HCT116 (cell line): ENCODE measurements at regions not wholly inside any gene's neighbourhood (a gene's known extent, or its start where the extent isn't known, plus 50 kb on each side); places are given as distances from the start of the nearest gene placed in this dataset.

ENCODE experiments used
- ATAC-seq: fragments of 200-7000 bp; cut with Tn5 transposase; 2 replicates; pipeline ENCODE4 v1.9.1; 2020; ENCODE audit warnings: mild to moderate bottlenecking, moderate library complexity
- BruUV-seq: library from RNA; stranded (reverse); fragments of 400-500 nt; replicated peaks from 2 replicates; lab custom pipeline; 2021; lab: Mats Ljungman, UMichigan
- CTCF ChIA-PET: fragments of 300-600 bp; sonication (Branson Sonifier 250); formaldehyde crosslinking; loops from one replicate; lab custom pipeline; 2021; ENCODE audit warnings: antibody characterized with exemption; lab: Charles Lee
- POLR2A ChIA-PET: fragments of 300-600, 350-600 bp; sonication (Branson Sonifier 250); formaldehyde crosslinking; loops from one replicate; lab custom pipeline; 2021; ENCODE audit warnings: antibody characterized with exemption; lab: Charles Lee
- RAD21 ChIA-PET, 2 experiments: fragments of 300-600 bp; sonication (Branson Sonifier 250); formaldehyde crosslinking; loops; one replicate each; lab custom pipeline; 2023; ENCODE audit warnings: low total read pairs in 2 of 2; ENCODE audit not compliant: uncharacterized antibody in 2 of 2, unreplicated experiment in 2 of 2, low non-redundant PET in 1 of 2; lab: Charles Lee
- DNase-seq: peaks from one replicate; pipeline ENCODE4 v3.0.0-alpha.2; 2010; ENCODE audit warnings: low read depth, low spot score
- H2AFZ ChIP-seq: fragments of 200-600 bp; shearing (Covaris generic), sonication (generic); 2 replicates; pipeline ENCODE4 v1.6.1; 2017; ENCODE audit warnings: low read depth, mixed run types, mixed read lengths, antibody characterized with exemption, low read length; ENCODE audit not compliant: poor library complexity, severe bottlenecking
- H3K27ac ChIP-seq: 2 replicates; pipeline ENCODE4 v1.5.1; 2012; ENCODE audit warnings: low read depth, low read length
- H3K27me3 ChIP-seq: fragments of 200-600 bp; sonication (generic); 2 replicates; pipeline ENCODE4 v1.6.1; 2016; ENCODE audit warnings: mixed run types, low read length, mixed read lengths; ENCODE audit not compliant: insufficient read depth
- H3K36me3 ChIP-seq, 2 experiments: fragments of 200-500 bp in 1 of 2; fragments of 200-600 bp in 1 of 2; sonication (Bioruptor generic) in 1 of 2; sonication (generic) in 1 of 2; 2 replicates each; pipeline versions ENCODE4 v1.5.1 to v1.6.1; 2014 to 2016; ENCODE audit warnings: low read length in 2 of 2, inconsistent platforms in 1 of 2, mixed read lengths in 1 of 2, mixed run types in 1 of 2; ENCODE audit not compliant: insufficient read depth in 2 of 2, control insufficient read depth in 1 of 2
- H3K4me1 ChIP-seq, 2 experiments: fragments of 200-600 bp in 1 of 2; sonication (generic) in 1 of 2; 2 replicates each; pipeline versions ENCODE4 v1.5.1 to v1.6.1; 2012 to 2017; ENCODE audit warnings: low read length in 2 of 2, inconsistent platforms in 1 of 2, mild to moderate bottlenecking in 1 of 2, mixed read lengths in 1 of 2, mixed run types in 1 of 2, moderate library complexity in 1 of 2; ENCODE audit not compliant: insufficient read depth in 2 of 2, control insufficient read depth in 1 of 2
- H3K4me2 ChIP-seq: fragments of 200-600 bp; sonication (generic); 2 replicates; pipeline ENCODE4 v1.6.1; 2017; ENCODE audit warnings: mixed run types, low read length, mixed read lengths
- H3K4me3 ChIP-seq, 2 experiments: fragments of 200-600 bp in 1 of 2; sonication (generic) in 1 of 2; replicated peaks in 1 of 2; 2 replicates each; pipeline ENCODE4 v1.5.1; 2011 to 2016; ENCODE audit warnings: low read length in 2 of 2, control low read depth in 1 of 2, low read depth in 1 of 2, mild to moderate bottlenecking in 1 of 2, mixed read lengths in 1 of 2, mixed run types in 1 of 2
- H3K79me2 ChIP-seq: fragments of 200-600 bp; sonication (generic); 2 replicates; pipeline ENCODE4 v1.6.1; 2017; ENCODE audit warnings: mild to moderate bottlenecking, mixed run types, low read length, moderate library complexity, mixed read lengths; ENCODE audit not compliant: insufficient read depth
- H3K9ac ChIP-seq: fragments of 200-600 bp; sonication (generic); 2 replicates; pipeline ENCODE4 v1.6.1; 2016; ENCODE audit warnings: low read length, mixed read lengths
- H3K9me2 ChIP-seq: fragments of 200-600 bp; sonication (generic), shearing (Covaris generic); 2 replicates; pipeline ENCODE4 v1.6.1; 2017; ENCODE audit warnings: mixed run types, mild to moderate bottlenecking, moderate library complexity; ENCODE audit not compliant: insufficient read depth
- H3K9me3 ChIP-seq, 2 experiments: fragments of 200-500 bp in 1 of 2; fragments of 200-600 bp in 1 of 2; sonication (Bioruptor generic) in 1 of 2; sonication (generic) in 1 of 2; 2 replicates each; pipeline ENCODE4 v1.6.1; 2014 to 2017; ENCODE audit warnings: low read length in 2 of 2, mixed read lengths in 2 of 2, inconsistent platforms in 1 of 2, low read depth in 1 of 2, mild to moderate bottlenecking in 1 of 2, mixed run types in 1 of 2, moderate library complexity in 1 of 2; ENCODE audit not compliant: control insufficient read depth in 1 of 2, insufficient read depth in 1 of 2
- H4K20me1 ChIP-seq: fragments of 200-600 bp; sonication (generic), shearing (Covaris generic); 2 replicates; pipeline ENCODE4 v1.6.1; 2017; ENCODE audit warnings: mixed run types, mild to moderate bottlenecking, moderate library complexity; ENCODE audit not compliant: insufficient read depth
- CBX3 ChIP-seq: IDR thresholded peaks from 2 replicates; pipeline ENCODE4 v1.6.1; 2012; ENCODE audit warnings: low read depth
- EZH2 ChIP-seq: fragments of 200-600 bp; sonication (generic); IDR thresholded peaks from 2 replicates; pipeline ENCODE4 v1.6.1; 2017; ENCODE audit warnings: antibody characterized with exemption, mixed run types
- EZH2phosphoT487 ChIP-seq: fragments of 200-600 bp; IDR thresholded peaks from 2 replicates; pipeline ENCODE4 v1.6.1; 2018; ENCODE audit warnings: antibody characterized with exemption, borderline replicate concordance
- FOSL1 ChIP-seq: IDR thresholded peaks from 2 replicates; pipeline ENCODE4 v1.6.1; 2012; ENCODE audit warnings: low read depth
- POLR2A ChIP-seq: IDR thresholded peaks from 2 replicates; pipeline ENCODE4 v1.7.0; 2011; ENCODE audit warnings: borderline replicate concordance; ENCODE audit not compliant: insufficient read depth, insufficient read length; ENCODE audit errors: extremely low read depth
- RAD21 ChIP-seq: IDR thresholded peaks from 2 replicates; pipeline ENCODE4 v1.6.1; 2012; ENCODE audit warnings: low read depth, mild to moderate bottlenecking
- SIN3A ChIP-seq: IDR thresholded peaks from 2 replicates; pipeline ENCODE4 v1.6.1; 2012; ENCODE audit warnings: low read depth
- SP1 ChIP-seq: IDR thresholded peaks from 2 replicates; pipeline ENCODE4 v1.6.1; 2012; ENCODE audit warnings: low read depth
- SRF ChIP-seq: IDR thresholded peaks from 2 replicates; pipeline ENCODE4 v1.6.1; 2012; ENCODE audit warnings: low read depth
- TCF7L2 ChIP-seq: IDR thresholded peaks from 2 replicates; pipeline ENCODE4 v1.7.0; 2011; ENCODE audit warnings: borderline replicate concordance, inconsistent platforms; ENCODE audit not compliant: insufficient read depth, insufficient read length; ENCODE audit errors: extremely low read depth
- YY1 ChIP-seq: IDR thresholded peaks from 2 replicates; pipeline ENCODE4 v1.6.1; 2011; ENCODE audit warnings: low read length, low read depth, moderate library complexity, mild to moderate bottlenecking; ENCODE audit not compliant: insufficient replicate concordance; ENCODE audit errors: extremely low read depth
- ZNF274 ChIP-seq: fragments of 200-500 bp; sonication (Bioruptor generic); IDR thresholded peaks from 2 replicates; pipeline ENCODE4 v1.6.1; 2014; ENCODE audit warnings: mild to moderate bottlenecking, low read depth, low read length, inconsistent platforms
- intact Hi-C: fragments of 100-400 bp; cut with micrococcal nuclease; formaldehyde crosslinking; loops from 2 replicates; pipeline ENCODE4 v1.10.0; 2022
- TF ChIP-seq, protein P1 (sequence below): IDR thresholded peaks from 2 replicates; pipeline ENCODE4 v1.6.1; 2012
- TF ChIP-seq, protein P2 (sequence below): IDR thresholded peaks from 2 replicates; pipeline ENCODE4 v1.6.1; 2011; ENCODE audit warnings: mild to moderate bottlenecking, low read length, moderate library complexity; ENCODE audit not compliant: insufficient replicate concordance; ENCODE audit errors: extremely low read depth

DNA sequence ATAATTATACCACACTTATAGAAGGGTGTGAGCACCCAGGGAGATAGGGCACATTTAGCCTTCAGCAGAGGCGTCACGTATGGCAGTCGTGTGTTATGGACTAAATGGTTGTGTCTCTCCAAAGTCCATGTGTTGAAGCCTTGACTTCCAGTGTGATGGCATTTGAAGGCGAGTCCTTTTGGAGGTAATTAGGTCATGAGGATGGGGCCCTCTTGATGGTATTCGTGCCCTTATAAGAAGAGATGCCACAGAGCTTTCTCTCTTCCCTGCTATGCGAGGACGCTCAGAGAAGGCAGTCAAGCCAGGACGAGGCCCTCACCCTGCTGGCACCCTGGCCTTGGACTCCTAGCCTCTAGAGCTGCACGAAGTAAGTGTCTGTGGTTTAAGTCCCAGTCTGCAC is 375.0 kb upstream of the C1orf174 start:
- no peak for ATAC-seq

DNA sequence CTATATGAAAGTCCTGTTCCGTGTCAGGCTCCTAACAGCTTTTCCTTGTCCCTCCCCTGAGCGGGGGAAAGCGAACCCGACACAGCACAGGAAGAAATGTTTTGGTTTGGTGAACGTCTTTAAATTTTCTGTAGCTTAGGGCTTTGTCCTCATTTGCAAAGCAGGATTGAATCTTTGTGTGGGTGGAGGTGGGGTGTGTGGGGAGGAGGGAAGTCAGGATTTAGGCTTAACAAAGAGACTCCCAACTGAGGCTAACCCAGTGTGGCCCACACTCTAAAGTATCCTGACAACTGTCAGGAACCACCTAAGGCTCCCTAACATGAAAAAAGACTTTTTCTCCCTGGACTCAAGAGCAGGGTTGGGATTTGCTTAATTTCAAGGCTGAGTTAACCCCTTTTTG is 376.2 kb upstream of the C1orf174 start:
- CTCF ChIA-PET, result no interaction called here
- no peaks in the 10 kb centered on the region for H3K9me2 ChIP-seq
- no peak overlapping the region for H2AFZ ChIP-seq
- BruUV-seq, result no TSS peak
- ATAC-seq (no peak), DNase-seq (no peak)
- no peak overlapping the region for H3K27ac ChIP-seq
- H4K20me1 ChIP-seq, result no peaks in the 10 kb centered on the region
- H3K36me3 ChIP-seq, result no peaks in the 10 kb centered on the region
- no peaks in the 10 kb centered on the region for H3K27me3 ChIP-seq
- no peaks in the 10 kb centered on the region; a peak in 1 of 4 replicates for H3K9me3 ChIP-seq
- H3K4me3 ChIP-seq, result no peak overlapping the region
- RAD21 ChIA-PET, result no interaction called here
- POLR2A ChIA-PET, result no interaction called here
- no peak overlapping the region for H3K9ac ChIP-seq
- no peak overlapping the region for H3K4me2 ChIP-seq
- intact Hi-C loops, result no loop called here
- H3K79me2 ChIP-seq, result no peaks in the 10 kb centered on the region
- H3K4me1 ChIP-seq, result no peaks in the 10 kb centered on the region
- TF ChIP-seq RAD21 (no peak), EZH2phosphoT487 (no peak), SP1 (no peak), YY1 (no peak), POLR2A (no peak), CBX3 (no peak), SIN3A (no peak), EZH2 (no peak), FOSL1 (no peak), TCF7L2 (no peak)
- TF ChIP-seq, protein P1, sequence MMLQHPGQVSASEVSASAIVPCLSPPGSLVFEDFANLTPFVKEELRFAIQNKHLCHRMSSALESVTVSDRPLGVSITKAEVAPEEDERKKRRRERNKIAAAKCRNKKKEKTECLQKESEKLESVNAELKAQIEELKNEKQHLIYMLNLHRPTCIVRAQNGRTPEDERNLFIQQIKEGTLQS, result no peak
- TF ChIP-seq, protein P2, sequence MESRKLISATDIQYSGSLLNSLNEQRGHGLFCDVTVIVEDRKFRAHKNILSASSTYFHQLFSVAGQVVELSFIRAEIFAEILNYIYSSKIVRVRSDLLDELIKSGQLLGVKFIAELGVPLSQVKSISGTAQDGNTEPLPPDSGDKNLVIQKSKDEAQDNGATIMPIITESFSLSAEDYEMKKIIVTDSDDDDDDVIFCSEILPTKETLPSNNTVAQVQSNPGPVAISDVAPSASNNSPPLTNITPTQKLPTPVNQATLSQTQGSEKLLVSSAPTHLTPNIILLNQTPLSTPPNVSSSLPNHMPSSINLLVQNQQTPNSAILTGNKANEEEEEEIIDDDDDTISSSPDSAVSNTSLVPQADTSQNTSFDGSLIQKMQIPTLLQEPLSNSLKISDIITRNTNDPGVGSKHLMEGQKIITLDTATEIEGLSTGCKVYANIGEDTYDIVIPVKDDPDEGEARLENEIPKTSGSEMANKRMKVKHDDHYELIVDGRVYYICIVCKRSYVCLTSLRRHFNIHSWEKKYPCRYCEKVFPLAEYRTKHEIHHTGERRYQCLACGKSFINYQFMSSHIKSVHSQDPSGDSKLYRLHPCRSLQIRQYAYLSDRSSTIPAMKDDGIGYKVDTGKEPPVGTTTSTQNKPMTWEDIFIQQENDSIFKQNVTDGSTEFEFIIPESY, result no peak

More for the DNA sequence above, 375.0 kb upstream of the C1orf174 start:
- Histone ChIP-seq H3K27ac (no peak overlapping the region), H3K4me1 (no peaks in the 10 kb centered on the region), H3K9ac (no peak overlapping the region), H4K20me1 (no peaks in the 10 kb centered on the region), H3K27me3 (no peaks in the 10 kb centered on the region), H3K4me3 (no peak overlapping the region), H3K79me2 (no peaks in the 10 kb centered on the region), H3K9me2 (no peaks in the 10 kb centered on the region), H3K4me2 (no peak overlapping the region), H2AFZ (no peak overlapping the region), H3K36me3 (no peaks in the 10 kb centered on the region), H3K9me3 (no peaks in the 10 kb centered on the region; a peak in 1 of 4 replicates)
- ChIA-PET RAD21 (no interaction called here), CTCF (no interaction called here), POLR2A (no interaction called here)
- intact Hi-C loops, result no loop called here
- no peak for DNase-seq
- TF ChIP-seq ZNF274 (no peak), EZH2phosphoT487 (no peak), FOSL1 (no peak), SRF (no peak), POLR2A (no peak), SP1 (no peak), RAD21 (no peak)
- TF ChIP-seq, protein P2, result no peak
- no TSS peak for BruUV-seq
